ENCODE measurements at regions not wholly inside any gene's neighbourhood (a gene's known extent, or its start where the extent isn't known, plus 50 kb on each side); places are given as distances from the start of the nearest gene placed in this dataset.

- Histone ChIP-seq H3K9me2 (replicated peaks; ENCODE audit: control insufficient read depth, low read length) (no peaks in the 10 kb centered on the region), H3K4me3 (ENCODE audit: low read length) (no peak overlapping the region), H4K20me1 (ENCODE audit: control insufficient read depth, insufficient read depth, low read depth, low read length) (no peaks in the 10 kb centered on the region), H3K4me2 (ENCODE audit: low read length) (no peak overlapping the region), H3F3A (ENCODE audit: control insufficient read depth, insufficient read depth) (no peaks in the 10 kb centered on the region), H3K9me3 (ENCODE audit: control insufficient read depth, insufficient read depth, low read length) (no peaks in the 10 kb centered on the region), H3K27ac (ENCODE audit: low read depth, low read length) (no peak overlapping the region), H3K36me3 (ENCODE audit: control insufficient read depth, low read length) (no peaks in the 10 kb centered on the region), H3K79me2 (ENCODE audit: control insufficient read depth, low read length) (no peaks in the 10 kb centered on the region), H3K27me3 (ENCODE audit: control insufficient read depth, low read length) (no peaks in the 10 kb centered on the region), H3K4me1 (ENCODE audit: control insufficient read depth, low read length) (no peaks in the 10 kb centered on the region)
- TF ChIP-seq CTCF (IDR thresholded peaks at IDR 0.05; ENCODE audit: low read depth, low read length, poor library complexity, severe bottlenecking) (no peak), EZH2phosphoT487 (IDR thresholded peaks at IDR 0.05; ENCODE audit: borderline replicate concordance, low read length) (no peak)
Observed at GRCh38 chr5:67942421-67942820, 273.1 kb upstream of the PIK3R1 start.

DNA sequence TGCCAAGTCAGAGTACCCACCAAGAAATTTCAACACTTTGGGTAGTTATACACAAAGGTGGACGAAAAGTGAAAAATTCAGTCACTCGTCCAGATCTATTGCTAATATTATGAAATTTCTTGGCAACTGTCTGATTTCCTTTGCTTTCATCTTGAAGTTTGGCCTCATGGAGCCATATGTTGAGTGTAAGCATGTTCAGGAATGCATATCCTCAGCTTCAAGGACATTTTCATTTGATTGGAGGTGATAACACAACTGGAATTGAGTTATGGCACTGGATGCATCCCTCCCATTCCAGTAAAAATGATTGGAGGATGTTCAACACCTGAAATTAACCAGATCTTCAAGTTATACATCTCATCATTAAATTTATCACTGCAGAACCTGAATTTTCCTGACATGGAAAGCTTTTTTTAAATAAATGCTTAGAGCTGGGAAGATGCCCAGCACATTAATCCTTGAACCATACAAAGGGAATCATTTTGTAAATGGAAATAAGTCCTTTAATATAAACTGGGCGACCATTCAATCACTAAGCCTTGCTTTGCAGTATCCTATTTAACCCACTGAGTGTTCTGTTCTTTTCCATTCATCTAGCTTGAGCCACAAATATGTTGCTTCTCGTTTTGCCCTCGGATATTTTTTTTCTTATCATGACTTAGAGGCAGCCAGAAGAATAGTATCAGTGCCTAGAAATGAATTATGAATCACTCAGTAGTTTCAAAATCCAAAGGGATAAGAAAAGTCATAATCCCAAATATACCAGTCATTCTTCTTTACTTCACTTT lies 273.7 kb upstream of the PIK3R1 start:
- Histone ChIP-seq H3K27ac (ENCODE audit: low read depth, low read length) (no peak overlapping the region), H3K79me2 (ENCODE audit: control insufficient read depth, low read length) (no peaks in the 10 kb centered on the region), H3K4me3 (ENCODE audit: low read length) (no peak overlapping the region), H3K27me3 (ENCODE audit: control insufficient read depth, low read length) (no peaks in the 10 kb centered on the region), H4K20me1 (ENCODE audit: control insufficient read depth, insufficient read depth, low read depth, low read length) (no peaks in the 10 kb centered on the region), H3K9me3 (ENCODE audit: control insufficient read depth, insufficient read depth, low read length) (no peaks in the 10 kb centered on the region), H3K36me3 (ENCODE audit: control insufficient read depth, low read length) (no peaks in the 10 kb centered on the region), H3K4me2 (ENCODE audit: low read length) (no peak overlapping the region), H3F3A (ENCODE audit: control insufficient read depth, insufficient read depth) (no peaks in the 10 kb centered on the region), H3K4me1 (ENCODE audit: control insufficient read depth, low read length) (no peaks in the 10 kb centered on the region), H3K9me2 (replicated peaks; ENCODE audit: control insufficient read depth, low read length) (no peaks in the 10 kb centered on the region)
- no peak for TF ChIP-seq EZH2phosphoT487 (IDR thresholded peaks at IDR 0.05; ENCODE audit: borderline replicate concordance, low read length)
- TF ChIP-seq CTCF (IDR thresholded peaks at IDR 0.05; ENCODE audit: low read depth, low read length, poor library complexity, severe bottlenecking): no peak

- no peak overlapping the region for H3K4me3 ChIP-seq (ENCODE audit: low read length)
- no peaks in the 10 kb centered on the region for H3F3A ChIP-seq (ENCODE audit: control insufficient read depth, insufficient read depth)
- no peaks in the 10 kb centered on the region for H3K9me3 ChIP-seq (ENCODE audit: control insufficient read depth, insufficient read depth, low read length)
- H3K4me2 ChIP-seq (ENCODE audit: low read length): no peak overlapping the region
- H3K27ac ChIP-seq (ENCODE audit: low read depth, low read length): no peak overlapping the region
- no peak for TF ChIP-seq EZH2phosphoT487 (IDR thresholded peaks at IDR 0.05; ENCODE audit: borderline replicate concordance, low read length)
- no peak for TF ChIP-seq CTCF (IDR thresholded peaks at IDR 0.05; ENCODE audit: low read depth, low read length, poor library complexity, severe bottlenecking)
- no peaks in the 10 kb centered on the region for H3K79me2 ChIP-seq (ENCODE audit: control insufficient read depth, low read length)
- no peaks in the 10 kb centered on the region for H4K20me1 ChIP-seq (ENCODE audit: control insufficient read depth, insufficient read depth, low read depth, low read length)
- no peaks in the 10 kb centered on the region for H3K27me3 ChIP-seq (ENCODE audit: control insufficient read depth, low read length)
- H3K36me3 ChIP-seq (ENCODE audit: control insufficient read depth, low read length): no peaks in the 10 kb centered on the region
- H3K4me1 ChIP-seq (ENCODE audit: control insufficient read depth, low read length): no peaks in the 10 kb centered on the region
- H3K9me2 ChIP-seq (replicated peaks; ENCODE audit: control insufficient read depth, low read length): no peaks in the 10 kb centered on the region
Observed at GRCh38 chr5:67935908-67936566, 279.5 kb upstream of the PIK3R1 start.

Data from DOHH2 (cell line).